Trophoblast cell (in vitro differentiated cells and primary cell): ENCODE measurements at regions not wholly inside any gene's neighbourhood (a gene's known extent, or its start where the extent isn't known, plus 50 kb on each side); places are given as distances from the start of the nearest gene placed in this dataset.

Source experiments
- DNase-seq, 2 donors: peaks; one replicate each; pipeline ENCODE4 v3.0.0-alpha.2; 2016
- H2AFZ ChIP-seq: 2 replicates; pipeline ENCODE4 v1.6.1; 2013; ENCODE audit warnings: low read length, moderate library complexity, mild to moderate bottlenecking; ENCODE audit not compliant: insufficient read depth, poor library complexity
- H2AK5ac ChIP-seq: 2 replicates; pipeline ENCODE4 v1.6.1; 2013; ENCODE audit warnings: mild to moderate bottlenecking, low read length
- H2BK120ac ChIP-seq: 2 replicates; pipeline ENCODE4 v1.6.1; 2013; ENCODE audit warnings: low read length, mild to moderate bottlenecking, moderate library complexity; ENCODE audit not compliant: insufficient read depth, poor library complexity
- H2BK12ac ChIP-seq: 2 replicates; pipeline ENCODE4 v1.6.1; 2013; ENCODE audit warnings: mild to moderate bottlenecking, low read length, moderate library complexity
- H2BK5ac ChIP-seq: 2 replicates; pipeline ENCODE4 v1.6.1; 2013; ENCODE audit warnings: low read length, low read depth, moderate library complexity, mild to moderate bottlenecking; ENCODE audit not compliant: poor library complexity
- H3K14ac ChIP-seq: 2 replicates; pipeline ENCODE4 v1.6.1; 2013; ENCODE audit warnings: mild to moderate bottlenecking, low read length
- H3K18ac ChIP-seq: 2 replicates; pipeline ENCODE4 v1.6.1; 2013; ENCODE audit warnings: mild to moderate bottlenecking, low read length
- H3K23ac ChIP-seq: 2 replicates; pipeline ENCODE4 v1.6.1; 2013; ENCODE audit warnings: low read length
- H3K27ac ChIP-seq: 2 replicates; pipeline ENCODE4 v1.5.1; 2013; ENCODE audit warnings: low read depth, mild to moderate bottlenecking, inconsistent platforms, low read length, moderate library complexity
- H3K27me3 ChIP-seq: 2 replicates; pipeline ENCODE4 v1.6.1; 2013; ENCODE audit warnings: inconsistent platforms, mild to moderate bottlenecking, low read length, moderate library complexity; ENCODE audit not compliant: insufficient read depth
- H3K36me3 ChIP-seq, 2 experiments: 1 replicate in 1 of 2; 2 replicates in 1 of 2; pipeline ENCODE4 v1.6.1; 2013; ENCODE audit warnings: low read length in 2 of 2, mild to moderate bottlenecking in 2 of 2, moderate library complexity in 1 of 2; ENCODE audit not compliant: insufficient read depth in 2 of 2, control insufficient read depth in 1 of 2
- H3K4ac ChIP-seq: 2 replicates; pipeline ENCODE4 v1.6.1; 2013; ENCODE audit warnings: low read depth, mild to moderate bottlenecking, low read length, moderate library complexity
- H3K4me1 ChIP-seq, 2 experiments: 1 replicate in 1 of 2; 2 replicates in 1 of 2; pipeline ENCODE4 v1.6.1; 2013; ENCODE audit warnings: low read length in 2 of 2, mild to moderate bottlenecking in 2 of 2, moderate library complexity in 1 of 2; ENCODE audit not compliant: insufficient read depth in 2 of 2, control insufficient read depth in 1 of 2
- H3K4me2 ChIP-seq: 2 replicates; pipeline ENCODE4 v1.6.1; 2013; ENCODE audit warnings: inconsistent platforms, mild to moderate bottlenecking, low read length, moderate library complexity
- H3K4me3 ChIP-seq: 2 replicates; pipeline ENCODE4 v1.5.1; 2013; ENCODE audit warnings: mild to moderate bottlenecking, low read depth, low read length, inconsistent platforms
- H3K79me1 ChIP-seq: one replicate; pipeline ENCODE4 v1.6.1; 2013; ENCODE audit warnings: low read length
- H3K79me2 ChIP-seq: 2 replicates; pipeline ENCODE4 v1.6.1; 2013; ENCODE audit warnings: low read length, mild to moderate bottlenecking; ENCODE audit not compliant: control insufficient read depth, insufficient read depth, poor library complexity
- H3K9ac ChIP-seq: 2 replicates; pipeline ENCODE4 v1.6.1; 2013; ENCODE audit warnings: mild to moderate bottlenecking, low read length
- H3K9me3 ChIP-seq: 2 replicates; pipeline ENCODE4 v1.6.1; 2013; ENCODE audit warnings: low read depth, mild to moderate bottlenecking, control low read depth, inconsistent platforms, low read length; ENCODE audit not compliant: insufficient read depth
- H4K12ac ChIP-seq: 2 replicates; pipeline ENCODE4 v1.6.1; 2013; ENCODE audit warnings: low read depth, mild to moderate bottlenecking, low read length, moderate library complexity
- H4K8ac ChIP-seq: 2 replicates; pipeline ENCODE4 v1.6.1; 2013; ENCODE audit warnings: low read depth, mild to moderate bottlenecking, low read length, moderate library complexity
- H4K91ac ChIP-seq: one replicate; pipeline ENCODE4 v1.6.1; 2013; ENCODE audit warnings: low read depth, mild to moderate bottlenecking, low read length, moderate library complexity
- WGBS: extraction: QIAGEN DNeasy Blood & Tissue Kit; methylation state at CpG from one replicate; pipeline ENCODE4 v1.1.7; 2013; ENCODE audit warnings: missing lambda C conversion rate; ENCODE audit not compliant: insufficient read length, insufficient coverage; ENCODE audit errors: extremely low coverage; 5-methylcytosine and 5-hydroxymethylcytosine counted together

DNA sequence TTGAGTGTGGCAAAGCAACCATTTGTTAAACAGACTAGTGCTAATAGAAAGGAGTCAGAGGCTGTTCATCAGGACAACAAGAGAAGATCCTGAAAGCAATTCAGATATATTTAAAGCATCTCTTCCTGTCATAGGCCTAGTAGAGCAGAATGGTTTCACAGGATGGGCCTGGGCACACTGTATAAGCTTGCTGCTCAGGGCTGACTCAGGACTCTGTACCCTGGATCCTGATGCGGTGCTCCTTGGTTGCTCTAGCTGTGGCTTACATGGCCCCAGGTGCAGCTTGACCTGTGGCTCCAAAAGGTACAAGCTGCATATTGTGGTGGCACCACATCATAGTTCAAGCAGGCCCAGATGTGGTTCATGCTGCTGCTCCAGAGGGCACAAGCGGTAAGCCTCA lies 313.4 kb downstream of the ETNK1 start:
- no peak overlapping the region for H4K91ac ChIP-seq
- H3K14ac ChIP-seq: no peak overlapping the region
- no CpG with 5 or more reads among the region's 2 CpGs for WGBS
- no peak overlapping the region for H3K4me2 ChIP-seq
- H3K79me2 ChIP-seq: no peaks in the 10 kb centered on the region
- H3K9me3 ChIP-seq: peaks cover 2% of the 10 kb centered on the region
- H2BK120ac ChIP-seq: no peak overlapping the region
- DNase-seq: no peak
- no peak overlapping the region for H3K18ac ChIP-seq
- H3K36me3 ChIP-seq: no peaks in the 10 kb centered on the region
- H3K27ac ChIP-seq: no peak overlapping the region
- H4K8ac ChIP-seq: no peak overlapping the region
- no peak overlapping the region for H2AK5ac ChIP-seq
- no peak overlapping the region for H3K4ac ChIP-seq
- no peak overlapping the region for H2BK12ac ChIP-seq
- H3K4me1 ChIP-seq: peaks cover 0 to 2% of the 10 kb centered on the region in 2 experiments
- H2AFZ ChIP-seq: no peak overlapping the region
- no peak overlapping the region for H4K12ac ChIP-seq
- H2BK5ac ChIP-seq: no peak overlapping the region
- no peaks in the 10 kb centered on the region for H3K79me1 ChIP-seq
- H3K9ac ChIP-seq: no peak overlapping the region
- H3K27me3 ChIP-seq: no peaks in the 10 kb centered on the region
- H3K23ac ChIP-seq: no peak overlapping the region
- H3K4me3 ChIP-seq: no peak overlapping the region

DNA sequence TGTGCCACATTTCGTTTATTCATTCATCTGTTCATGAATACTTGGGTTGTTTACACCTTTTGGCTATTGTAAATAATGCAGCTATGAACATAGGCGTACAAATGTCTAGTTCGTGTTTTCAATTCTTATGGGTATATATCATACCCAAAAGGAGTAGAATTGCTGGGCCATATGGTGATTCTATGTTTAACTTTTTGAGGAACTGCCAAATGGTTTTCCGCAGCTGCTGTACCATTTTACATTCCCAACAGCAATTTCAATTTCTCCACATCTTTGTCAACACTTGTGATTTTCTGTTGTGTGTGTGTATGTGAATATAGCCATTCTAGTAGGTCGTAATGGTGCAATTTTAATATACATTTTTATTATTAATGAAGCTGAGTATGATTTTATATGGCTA lies 326.2 kb downstream of the ETNK1 start:
- Histone ChIP-seq H2AK5ac (no peak overlapping the region), H3K4me3 (no peak overlapping the region), H2BK120ac (no peak overlapping the region), H4K8ac (no peak overlapping the region), H2BK5ac (no peak overlapping the region), H3K9me3 (no peaks in the 10 kb centered on the region), H2BK12ac (no peak overlapping the region), H3K79me2 (no peaks in the 10 kb centered on the region), H4K91ac (no peak overlapping the region), H3K14ac (no peak overlapping the region), H3K4me1 (no peaks in the 10 kb centered on the region), H3K23ac (no peak overlapping the region), H3K4ac (no peak overlapping the region), H3K18ac (no peak overlapping the region), H3K36me3 (no peaks in the 10 kb centered on the region), H2AFZ (no peak overlapping the region), H3K27ac (no peak overlapping the region), H3K27me3 (no peaks in the 10 kb centered on the region), H4K12ac (no peak overlapping the region), H3K4me2 (no peak overlapping the region), H3K79me1 (no peaks in the 10 kb centered on the region), H3K9ac (no peak overlapping the region)
- no CpG with 5 or more reads among the region's 5 CpGs for WGBS
- DNase-seq: no peak

DNA sequence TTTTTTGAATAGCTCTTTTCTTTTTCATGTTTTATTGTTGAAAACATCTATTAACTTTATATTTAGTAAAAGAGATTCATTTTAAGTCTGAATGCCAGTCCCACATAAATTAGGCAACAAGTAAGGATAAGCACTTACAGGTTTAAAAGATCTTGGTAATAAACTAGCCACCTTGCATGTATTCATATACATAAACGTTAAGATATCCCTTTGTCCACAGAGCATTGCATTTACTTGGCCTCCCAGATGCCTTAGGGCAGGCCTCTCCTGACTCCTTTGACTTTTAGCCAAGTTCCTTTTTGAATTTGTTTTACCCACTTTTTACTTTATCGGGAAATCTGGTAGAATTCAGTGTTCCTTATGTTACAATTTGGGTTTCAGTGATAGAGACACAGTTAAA lies 331.7 kb downstream of the ETNK1 start:
- H3K18ac ChIP-seq: no peak overlapping the region
- no peak overlapping the region for H3K4me2 ChIP-seq
- no peak overlapping the region for H3K23ac ChIP-seq
- no peak overlapping the region for H3K9ac ChIP-seq
- H3K4me1 ChIP-seq: no peaks in the 10 kb centered on the region
- no peaks in the 10 kb centered on the region for H3K79me1 ChIP-seq
- H4K12ac ChIP-seq: no peak overlapping the region
- DNase-seq: no peak
- H2BK12ac ChIP-seq: no peak overlapping the region
- no peak overlapping the region for H3K27ac ChIP-seq
- no peak overlapping the region for H2AK5ac ChIP-seq
- no CpG with 5 or more reads among the region's 2 CpGs for WGBS
- H2AFZ ChIP-seq: no peak overlapping the region
- H3K4me3 ChIP-seq: no peak overlapping the region
- H3K36me3 ChIP-seq: no peaks in the 10 kb centered on the region
- H2BK5ac ChIP-seq: no peak overlapping the region
- H3K79me2 ChIP-seq: no peaks in the 10 kb centered on the region
- H4K8ac ChIP-seq: no peak overlapping the region
- H4K91ac ChIP-seq: no peak overlapping the region
- no peaks in the 10 kb centered on the region for H3K9me3 ChIP-seq
- no peak overlapping the region for H3K4ac ChIP-seq
- no peak overlapping the region for H3K14ac ChIP-seq
- no peak overlapping the region for H2BK120ac ChIP-seq
- H3K27me3 ChIP-seq: no peaks in the 10 kb centered on the region

DNA sequence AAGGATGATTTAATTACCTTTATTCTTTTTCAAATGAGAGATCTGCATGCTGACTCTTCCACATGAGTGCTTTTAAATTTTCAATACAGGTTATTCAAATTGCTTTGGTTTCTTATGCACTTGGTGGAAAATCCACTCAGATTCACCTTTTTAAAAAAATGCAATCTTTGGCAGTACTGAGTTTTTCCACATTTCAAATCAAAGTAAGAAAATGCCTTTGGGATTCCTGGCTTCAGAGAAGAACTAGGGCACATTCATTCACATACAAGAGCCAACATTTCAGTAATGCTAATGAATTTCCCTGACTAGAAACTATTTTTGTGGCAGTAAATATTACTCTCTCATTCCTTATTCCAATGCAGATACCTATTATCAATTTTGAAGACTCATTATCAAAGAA lies 342.2 kb downstream of the ETNK1 start:
- H2BK5ac ChIP-seq: no peak overlapping the region
- H3K23ac ChIP-seq: no peak overlapping the region
- no peak for DNase-seq
- H4K12ac ChIP-seq: no peak overlapping the region
- H2BK120ac ChIP-seq: no peak overlapping the region
- no peak overlapping the region for H3K4ac ChIP-seq
- H3K9ac ChIP-seq: no peak overlapping the region
- no peaks in the 10 kb centered on the region for H3K27me3 ChIP-seq
- no peak overlapping the region for H3K18ac ChIP-seq
- no peak overlapping the region for H2AK5ac ChIP-seq
- no peak overlapping the region for H3K27ac ChIP-seq
- H2AFZ ChIP-seq: no peak overlapping the region
- no peaks in the 10 kb centered on the region for H3K79me1 ChIP-seq
- H3K4me3 ChIP-seq: no peak overlapping the region
- H3K14ac ChIP-seq: no peak overlapping the region
- H3K79me2 ChIP-seq: no peaks in the 10 kb centered on the region
- H4K91ac ChIP-seq: no peak overlapping the region
- peaks cover 2% of the 10 kb centered on the region in 2 experiments for H3K4me1 ChIP-seq
- no peaks in the 10 kb centered on the region for H3K9me3 ChIP-seq
- no peak overlapping the region for H2BK12ac ChIP-seq
- H4K8ac ChIP-seq: no peak overlapping the region
- H3K4me2 ChIP-seq: no peak overlapping the region
- H3K36me3 ChIP-seq: no peaks in the 10 kb centered on the region
